ENCODE measurements at regions not wholly inside any gene's neighbourhood (a gene's known extent, or its start where the extent isn't known, plus 50 kb on each side); places are given as distances from the start of the nearest gene placed in this dataset.
A peak's percentile ranks its signal among the peaks of the same experiment; 100 is the strongest.

- TF ChIP-seq POU6F1 (CRISPR knock-in tag; IDR thresholded peaks at IDR 0.05; ENCODE audit: borderline replicate concordance, low read depth) (no peak), ZNF70 (CRISPR knock-in tag; IDR thresholded peaks at IDR 0.05) (no peak), GLIS3 (CRISPR knock-in tag; IDR thresholded peaks at IDR 0.05) (no peak)
These were observed 260.6 kb downstream of the PRL start (continued) for GRCh38 chr6:22036275-22036674.

- ATAC-seq, result no peak
- TF ChIP-seq POU6F1 (CRISPR knock-in tag; IDR thresholded peaks at IDR 0.05; ENCODE audit: borderline replicate concordance, low read depth), result no peak
- no peak for TF ChIP-seq CSRNP3 (CRISPR knock-in tag; IDR thresholded peaks at IDR 0.05)
- TF ChIP-seq TCF4 (CRISPR knock-in tag; IDR thresholded peaks at IDR 0.05; ENCODE audit: borderline replicate concordance), result no peak
- TF ChIP-seq ARNTL (CRISPR knock-in tag; IDR thresholded peaks at IDR 0.05; ENCODE audit: borderline replicate concordance, low read depth), result no peak
- no peak for TF ChIP-seq RARB (CRISPR knock-in tag; IDR thresholded peaks at IDR 0.05)
- TF ChIP-seq BACH2 (CRISPR knock-in tag; IDR thresholded peaks at IDR 0.05; ENCODE audit: borderline replicate concordance), result no peak
- TF ChIP-seq ZNF70 (CRISPR knock-in tag; IDR thresholded peaks at IDR 0.05), result no peak
- TF ChIP-seq ZFP3 (CRISPR knock-in tag; IDR thresholded peaks at IDR 0.05), result no peak
- TF ChIP-seq ISL1 (CRISPR knock-in tag; IDR thresholded peaks at IDR 0.05), result no peak
- TF ChIP-seq CSDC2 (CRISPR knock-in tag; IDR thresholded peaks at IDR 0.05), result no peak
- TF ChIP-seq ZNF565 (CRISPR knock-in tag; conservative IDR thresholded peaks at IDR 0.05; ENCODE audit: low read depth), result no peak
- no peak for TF ChIP-seq GLIS3 (CRISPR knock-in tag; IDR thresholded peaks at IDR 0.05)
- no peak for TF ChIP-seq OSR1 (CRISPR knock-in tag; IDR thresholded peaks at IDR 0.05)
These were observed 260.1 kb downstream of the PRL start for GRCh38 chr6:22036699-22037098.

GRCh38 chr6:22041797-22042480, 254.9 kb downstream of the PRL start:
- ATAC-seq, result peak; percentile 74
- TF ChIP-seq TOX (CRISPR knock-in tag; IDR thresholded peaks at IDR 0.05; ENCODE audit: borderline replicate concordance), result no peak
- TF ChIP-seq ZNF70 (CRISPR knock-in tag; IDR thresholded peaks at IDR 0.05), result no peak
- no peak for TF ChIP-seq TCF4 (CRISPR knock-in tag; IDR thresholded peaks at IDR 0.05; ENCODE audit: borderline replicate concordance)
- no peak for TF ChIP-seq PATZ1 (CRISPR knock-in tag; IDR thresholded peaks at IDR 0.05; ENCODE audit: borderline replicate concordance)
- no peak for TF ChIP-seq ZFP3 (CRISPR knock-in tag; IDR thresholded peaks at IDR 0.05)
- TF ChIP-seq POU6F1 (CRISPR knock-in tag; IDR thresholded peaks at IDR 0.05; ENCODE audit: borderline replicate concordance, low read depth), result no peak
- no peak for TF ChIP-seq ESRRG (CRISPR knock-in tag; IDR thresholded peaks at IDR 0.05)
- TF ChIP-seq ZNF565 (CRISPR knock-in tag; conservative IDR thresholded peaks at IDR 0.05; ENCODE audit: low read depth), result no peak
- no peak for TF ChIP-seq TSHZ2 (CRISPR knock-in tag; IDR thresholded peaks at IDR 0.05)
- TF ChIP-seq CSDC2 (CRISPR knock-in tag; IDR thresholded peaks at IDR 0.05), result no peak
- TF ChIP-seq SNAI2 (CRISPR knock-in tag; IDR thresholded peaks at IDR 0.05), result no peak
